Mesenchymal stem cell (in vitro differentiated cells and primary cell): ENCODE measurements at regions not wholly inside any gene's neighbourhood (a gene's known extent, or its start where the extent isn't known, plus 50 kb on each side); places are given as distances from the start of the nearest gene placed in this dataset.

Experiments
- DNase-seq: peaks from one replicate; pipeline ENCODE4 v3.0.0-alpha.2; 2013
- H2AFZ ChIP-seq: one replicate; pipeline ENCODE4 v1.6.1; 2013; ENCODE audit warnings: low read depth, mild to moderate bottlenecking, control low read depth, inconsistent platforms, low read length, moderate library complexity
- H2AK5ac ChIP-seq: 2 replicates; pipeline ENCODE4 v1.6.1; 2013; ENCODE audit warnings: low read length, moderate library complexity, mild to moderate bottlenecking, inconsistent platforms; ENCODE audit not compliant: severe bottlenecking
- H2BK120ac ChIP-seq: one replicate; pipeline ENCODE4 v1.6.1; 2013; ENCODE audit warnings: low read depth, mild to moderate bottlenecking, inconsistent platforms, low read length, moderate library complexity
- H2BK12ac ChIP-seq, 2 experiments: one replicate each; pipeline ENCODE4 v1.6.1; 2013; ENCODE audit warnings: inconsistent platforms in 2 of 2, low read length in 2 of 2, mild to moderate bottlenecking in 2 of 2, moderate library complexity in 2 of 2, control low read depth in 1 of 2
- H2BK15ac ChIP-seq: one replicate; pipeline ENCODE4 v1.6.1; 2013; ENCODE audit warnings: mild to moderate bottlenecking, low read depth, inconsistent platforms; ENCODE audit not compliant: poor library complexity, severe bottlenecking
- H2BK5ac ChIP-seq: 2 replicates; pipeline ENCODE4 v1.6.1; 2013; ENCODE audit warnings: low read depth, mild to moderate bottlenecking, low read length, control low read depth, inconsistent platforms; ENCODE audit not compliant: poor library complexity, severe bottlenecking
- H3K14ac ChIP-seq, 2 experiments: one replicate each; pipeline ENCODE4 v1.6.1; 2013; ENCODE audit warnings: inconsistent platforms in 2 of 2, low read length in 2 of 2, control low read depth in 1 of 2, mild to moderate bottlenecking in 1 of 2, moderate library complexity in 1 of 2
- H3K18ac ChIP-seq, 2 experiments: one replicate each; pipeline ENCODE4 v1.6.1; 2013; ENCODE audit warnings: inconsistent platforms in 2 of 2, low read length in 2 of 2, control low read depth in 1 of 2, low read depth in 1 of 2, mild to moderate bottlenecking in 1 of 2
- H3K23ac ChIP-seq, 2 experiments: one replicate each; pipeline ENCODE4 v1.6.1; 2013; ENCODE audit warnings: inconsistent platforms in 2 of 2, low read length in 2 of 2, mild to moderate bottlenecking in 2 of 2, moderate library complexity in 2 of 2, control low read depth in 1 of 2
- H3K27ac ChIP-seq: 2 replicates; pipeline ENCODE4 v1.5.1; 2013; ENCODE audit warnings: mild to moderate bottlenecking, moderate library complexity, low read length, control low read depth, inconsistent platforms; ENCODE audit not compliant: poor library complexity, severe bottlenecking
- H3K27me3 ChIP-seq, 2 experiments: 2 replicates each; pipeline versions ENCODE4 v1.6.1 to v1.7.0; 2013; ENCODE audit warnings: low read length in 2 of 2, mild to moderate bottlenecking in 2 of 2, moderate library complexity in 2 of 2, control low read depth in 1 of 2, inconsistent platforms in 1 of 2; ENCODE audit not compliant: control insufficient read depth in 1 of 2, insufficient read depth in 1 of 2
- H3K36me3 ChIP-seq, 2 experiments: 2 replicates each; pipeline versions ENCODE4 v1.6.1 to v1.7.0; 2013; ENCODE audit warnings: low read length in 2 of 2, control low read depth in 1 of 2, inconsistent platforms in 1 of 2, low read depth in 1 of 2, mild to moderate bottlenecking in 1 of 2; ENCODE audit not compliant: insufficient read depth in 2 of 2, control insufficient read depth in 1 of 2
- H3K4ac ChIP-seq, 2 experiments: one replicate each; pipeline ENCODE4 v1.6.1; 2013; ENCODE audit warnings: inconsistent platforms in 2 of 2, low read length in 2 of 2, mild to moderate bottlenecking in 2 of 2, moderate library complexity in 2 of 2, control low read depth in 1 of 2, low read depth in 1 of 2
- H3K4me1 ChIP-seq: 2 replicates; pipeline ENCODE4 v1.6.1; 2013; ENCODE audit warnings: low read depth, low read length, control low read depth; ENCODE audit not compliant: control insufficient read depth, insufficient read depth
- H3K4me2 ChIP-seq: 2 replicates; pipeline ENCODE4 v1.6.1; 2013; ENCODE audit warnings: low read length, mild to moderate bottlenecking, inconsistent platforms; ENCODE audit not compliant: poor library complexity, severe bottlenecking
- H3K4me3 ChIP-seq, 2 experiments: 2 replicates each; pipeline versions ENCODE4 v1.5.1 to v1.7.0; 2013; ENCODE audit warnings: low read length in 2 of 2, mild to moderate bottlenecking in 2 of 2, control low read depth in 1 of 2, low read depth in 1 of 2; ENCODE audit not compliant: insufficient read depth in 1 of 2
- H3K79me1 ChIP-seq: replicated peaks from 2 replicates; pipeline ENCODE4 v1.6.1; 2013; ENCODE audit warnings: mild to moderate bottlenecking, control low read depth, low read length, inconsistent platforms; ENCODE audit not compliant: poor library complexity, severe bottlenecking
- H3K9ac ChIP-seq: 2 replicates; pipeline ENCODE4 v1.7.0; 2013; ENCODE audit warnings: mild to moderate bottlenecking, low read length, moderate library complexity
- H3K9me3 ChIP-seq: 2 replicates; pipeline ENCODE4 v1.7.0; 2013; ENCODE audit warnings: mild to moderate bottlenecking, low read length; ENCODE audit not compliant: control insufficient read depth
- H4K8ac ChIP-seq: one replicate; pipeline ENCODE4 v1.6.1; 2013; ENCODE audit warnings: inconsistent platforms, mild to moderate bottlenecking, low read length, moderate library complexity
- H4K91ac ChIP-seq: one replicate; pipeline ENCODE4 v1.6.1; 2013; ENCODE audit warnings: mild to moderate bottlenecking, low read length, inconsistent platforms
- WGBS: methylation state at CpG from one replicate; pipeline ENCODE4 v1.1.7; 2013; ENCODE audit warnings: mixed read lengths; 5-methylcytosine and 5-hydroxymethylcytosine counted together

GRCh38 chr11:70881948-70882715 is 370.2 kb downstream of the SHANK2 start:
- Histone ChIP-seq H3K18ac (no peak overlapping the region), H3K9ac (no peak overlapping the region), H2BK12ac (no peak overlapping the region), H3K9me3 (no peaks in the 10 kb centered on the region), H3K27me3 (peaks cover 0 to 15% of the 10 kb centered on the region in 2 experiments), H3K4me1 (no peaks in the 10 kb centered on the region), H2BK120ac (no peak overlapping the region), H3K4me2 (no peak overlapping the region), H2AFZ (no peak overlapping the region), H3K79me1 (no peaks in the 10 kb centered on the region), H4K91ac (no peak overlapping the region), H4K8ac (no peak overlapping the region), H3K4ac (no peak overlapping the region), H2AK5ac (no peak overlapping the region), H2BK5ac (no peak overlapping the region), H3K27ac (no peak overlapping the region), H3K14ac (no peak overlapping the region), H3K23ac (no peak overlapping the region), H3K4me3 (no peak overlapping the region), H3K36me3 (no peaks in the 10 kb centered on the region), H2BK15ac (no peak overlapping the region)
- no peak for DNase-seq
- 69% methylated on average over 8 of the region's 8 CpGs for WGBS

DNA sequence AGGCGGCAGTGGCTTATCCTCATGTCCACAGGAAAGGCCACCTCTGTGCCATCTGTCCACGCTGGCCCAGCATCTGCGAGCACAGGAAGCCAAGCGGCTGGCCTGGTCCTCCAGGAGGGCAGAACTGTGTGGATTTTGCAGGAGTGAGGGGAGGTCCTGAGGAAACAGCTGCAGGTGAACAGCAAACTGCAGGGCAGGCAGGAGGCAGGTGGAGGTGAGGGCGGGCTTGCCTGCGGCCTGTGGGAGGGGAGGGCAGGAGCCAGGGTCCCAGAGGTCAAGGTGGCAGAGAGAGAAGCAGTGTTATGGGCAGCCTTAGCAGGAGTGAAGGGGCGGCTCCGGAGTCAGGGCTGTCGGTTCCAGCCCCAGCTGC is 369.7 kb downstream of the SHANK2 start:
- H3K4me1 ChIP-seq = no peaks in the 10 kb centered on the region
- H3K27ac ChIP-seq = no peak overlapping the region
- no peak overlapping the region for H3K4me2 ChIP-seq
- H4K8ac ChIP-seq = no peak overlapping the region
- no peak for DNase-seq
- H2AK5ac ChIP-seq = no peak overlapping the region
- H2BK5ac ChIP-seq = no peak overlapping the region
- H3K9ac ChIP-seq = no peak overlapping the region
- no peak overlapping the region for H2AFZ ChIP-seq
- no peak overlapping the region for H3K4me3 ChIP-seq
- no peaks in the 10 kb centered on the region for H3K9me3 ChIP-seq
- 89% methylated on average over 9 of the region's 9 CpGs for WGBS
- no peak overlapping the region for H3K4ac ChIP-seq
- H3K14ac ChIP-seq = no peak overlapping the region
- H3K36me3 ChIP-seq = no peaks in the 10 kb centered on the region
- peaks cover 0 to 15% of the 10 kb centered on the region in 2 experiments for H3K27me3 ChIP-seq
- H2BK15ac ChIP-seq = no peak overlapping the region
- H2BK120ac ChIP-seq = no peak overlapping the region
- no peak overlapping the region for H3K18ac ChIP-seq
- no peak overlapping the region for H2BK12ac ChIP-seq
- H3K23ac ChIP-seq = no peak overlapping the region
- H4K91ac ChIP-seq = no peak overlapping the region
- H3K79me1 ChIP-seq = no peaks in the 10 kb centered on the region

- H2BK15ac ChIP-seq = no peak overlapping the region
- H2AK5ac ChIP-seq = no peak overlapping the region
- DNase-seq = no peak
- no peak overlapping the region for H2BK5ac ChIP-seq
- no peak overlapping the region for H3K23ac ChIP-seq
- no peak overlapping the region for H2AFZ ChIP-seq
- no peak overlapping the region for H3K18ac ChIP-seq
- H3K79me1 ChIP-seq = no peaks in the 10 kb centered on the region
- H2BK120ac ChIP-seq = no peak overlapping the region
- no peak overlapping the region for H3K27ac ChIP-seq
- H3K27me3 ChIP-seq = peaks cover 0 to 15% of the 10 kb centered on the region in 2 experiments
- no peak overlapping the region for H2BK12ac ChIP-seq
- H4K91ac ChIP-seq = no peak overlapping the region
- H4K8ac ChIP-seq = no peak overlapping the region
- no peak overlapping the region for H3K9ac ChIP-seq
- H3K4ac ChIP-seq = no peak overlapping the region
- no peaks in the 10 kb centered on the region for H3K36me3 ChIP-seq
- no peak overlapping the region for H3K4me3 ChIP-seq
- WGBS = 89% methylated on average over 11 of the region's 11 CpGs
- H3K14ac ChIP-seq = no peak overlapping the region
- H3K9me3 ChIP-seq = no peaks in the 10 kb centered on the region
- no peak overlapping the region for H3K4me2 ChIP-seq
- H3K4me1 ChIP-seq = no peaks in the 10 kb centered on the region
Measured at GRCh38 chr11:70883323-70883940, 368.9 kb downstream of the SHANK2 start.

DNA sequence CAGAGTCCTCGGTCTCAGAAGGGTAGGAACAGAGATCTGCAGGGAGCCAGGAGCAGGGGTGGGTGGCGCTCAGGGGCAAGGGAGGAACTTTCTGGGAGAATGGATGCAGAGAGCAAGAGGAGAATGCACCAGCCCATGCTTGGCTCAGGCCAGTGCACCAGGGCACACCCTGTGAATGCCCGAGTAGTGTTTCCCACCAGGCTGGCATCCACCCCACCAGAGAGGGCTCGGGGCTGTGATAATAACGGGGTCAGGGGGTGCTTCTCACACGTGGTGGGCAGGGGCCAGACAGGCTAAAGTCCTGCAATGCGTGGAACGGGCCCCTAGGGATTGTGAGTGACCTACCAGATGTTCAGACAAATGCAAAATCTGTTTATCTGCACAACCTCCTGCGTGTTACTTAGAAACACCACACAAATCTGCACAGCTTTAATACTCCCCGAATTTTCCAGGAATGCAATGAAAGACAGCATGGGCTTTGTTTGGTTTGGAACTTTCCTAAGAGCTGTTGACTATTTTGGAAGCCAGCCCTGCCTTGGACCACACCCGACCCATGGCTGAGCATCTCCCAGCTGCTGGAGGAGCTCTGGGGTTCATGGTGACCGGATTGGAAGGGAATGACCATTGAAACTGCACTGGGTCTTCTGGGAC is 368.3 kb downstream of the SHANK2 start:
- Histone ChIP-seq H2BK120ac (no peak overlapping the region), H3K4ac (no peak overlapping the region), H2BK12ac (no peak overlapping the region), H3K27ac (no peak overlapping the region), H3K18ac (no peak overlapping the region), H3K9me3 (no peaks in the 10 kb centered on the region), H3K4me1 (no peaks in the 10 kb centered on the region), H3K27me3 (peaks cover 0 to 15% of the 10 kb centered on the region in 2 experiments), H3K79me1 (no peaks in the 10 kb centered on the region), H3K14ac (no peak overlapping the region), H4K8ac (no peak overlapping the region), H2BK15ac (no peak overlapping the region), H3K9ac (no peak overlapping the region), H2AFZ (no peak overlapping the region), H4K91ac (no peak overlapping the region), H3K4me3 (no peak overlapping the region), H3K23ac (no peak overlapping the region), H3K4me2 (no peak overlapping the region), H2AK5ac (no peak overlapping the region), H3K36me3 (no peaks in the 10 kb centered on the region), H2BK5ac (no peak overlapping the region)
- no peak for DNase-seq
- 76% methylated on average over 11 of the region's 12 CpGs for WGBS
